ENCODE measurements at regions not wholly inside any gene's neighbourhood (a gene's known extent, or its start where the extent isn't known, plus 50 kb on each side); places are given as distances from the start of the nearest gene placed in this dataset.

- TF ChIP-seq, protein P1, sequence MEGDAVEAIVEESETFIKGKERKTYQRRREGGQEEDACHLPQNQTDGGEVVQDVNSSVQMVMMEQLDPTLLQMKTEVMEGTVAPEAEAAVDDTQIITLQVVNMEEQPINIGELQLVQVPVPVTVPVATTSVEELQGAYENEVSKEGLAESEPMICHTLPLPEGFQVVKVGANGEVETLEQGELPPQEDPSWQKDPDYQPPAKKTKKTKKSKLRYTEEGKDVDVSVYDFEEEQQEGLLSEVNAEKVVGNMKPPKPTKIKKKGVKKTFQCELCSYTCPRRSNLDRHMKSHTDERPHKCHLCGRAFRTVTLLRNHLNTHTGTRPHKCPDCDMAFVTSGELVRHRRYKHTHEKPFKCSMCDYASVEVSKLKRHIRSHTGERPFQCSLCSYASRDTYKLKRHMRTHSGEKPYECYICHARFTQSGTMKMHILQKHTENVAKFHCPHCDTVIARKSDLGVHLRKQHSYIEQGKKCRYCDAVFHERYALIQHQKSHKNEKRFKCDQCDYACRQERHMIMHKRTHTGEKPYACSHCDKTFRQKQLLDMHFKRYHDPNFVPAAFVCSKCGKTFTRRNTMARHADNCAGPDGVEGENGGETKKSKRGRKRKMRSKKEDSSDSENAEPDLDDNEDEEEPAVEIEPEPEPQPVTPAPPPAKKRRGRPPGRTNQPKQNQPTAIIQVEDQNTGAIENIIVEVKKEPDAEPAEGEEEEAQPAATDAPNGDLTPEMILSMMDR (IDR thresholded peaks at IDR 0.05) = no peak
- TF ChIP-seq POLR2A (IDR thresholded peaks at IDR 0.05) = no peak
Observed at GRCh38 chr18:40355726-40356125, 1599.3 kb upstream of the PIK3C3 start.
